ENCODE measurements at regions not wholly inside any gene's neighbourhood (a gene's known extent, or its start where the extent isn't known, plus 50 kb on each side); places are given as distances from the start of the nearest gene placed in this dataset.
"Not testable (repeated sequence)": the region's sequence is repeated elsewhere in the genome, so short reads cannot be mapped to it uniquely, and the experiment has no call there.

DNA sequence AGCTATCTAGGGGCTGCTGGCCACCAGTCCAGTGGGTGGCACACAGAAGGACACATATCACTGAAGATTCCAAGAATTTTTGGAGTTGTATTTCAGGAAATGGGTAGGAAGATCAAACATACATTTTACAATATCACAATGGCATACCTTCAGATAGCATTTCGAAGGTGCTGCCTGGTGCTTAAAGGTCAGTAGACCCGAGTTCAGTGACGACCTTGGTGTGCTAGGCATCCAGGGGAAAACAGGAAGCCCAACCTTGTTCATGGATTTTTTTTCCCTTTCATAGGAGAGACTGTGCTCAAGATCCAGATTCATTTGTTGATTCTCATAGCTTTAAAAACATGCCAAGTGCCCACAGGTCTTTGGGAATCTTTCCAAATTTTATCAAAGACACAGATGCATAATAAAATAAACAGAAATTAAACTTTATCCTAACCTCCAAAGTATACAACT is 51.0 kb upstream of the RCBTB2 start:
- no peak for DNase-seq

DNA sequence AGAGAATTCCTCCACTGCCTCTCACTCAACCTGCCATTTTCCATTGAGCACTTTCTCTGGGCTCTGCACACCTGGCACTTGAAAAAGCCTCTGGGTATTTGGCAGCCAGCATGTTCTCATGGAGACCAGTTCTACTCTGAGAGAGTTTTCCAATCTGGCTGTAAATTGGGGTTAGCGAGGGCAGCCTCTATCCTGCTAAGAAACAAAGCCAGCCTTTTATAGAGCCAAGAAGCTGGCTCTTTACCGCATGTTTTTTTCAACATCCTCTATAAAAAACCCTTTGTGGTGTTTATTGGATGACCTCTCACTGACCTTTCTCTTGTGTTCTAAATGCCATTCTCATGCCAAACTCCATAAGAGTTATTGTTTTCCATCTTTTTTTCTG is 52.6 kb upstream of the RCBTB2 start:
- DNase-seq = no peak

DNA sequence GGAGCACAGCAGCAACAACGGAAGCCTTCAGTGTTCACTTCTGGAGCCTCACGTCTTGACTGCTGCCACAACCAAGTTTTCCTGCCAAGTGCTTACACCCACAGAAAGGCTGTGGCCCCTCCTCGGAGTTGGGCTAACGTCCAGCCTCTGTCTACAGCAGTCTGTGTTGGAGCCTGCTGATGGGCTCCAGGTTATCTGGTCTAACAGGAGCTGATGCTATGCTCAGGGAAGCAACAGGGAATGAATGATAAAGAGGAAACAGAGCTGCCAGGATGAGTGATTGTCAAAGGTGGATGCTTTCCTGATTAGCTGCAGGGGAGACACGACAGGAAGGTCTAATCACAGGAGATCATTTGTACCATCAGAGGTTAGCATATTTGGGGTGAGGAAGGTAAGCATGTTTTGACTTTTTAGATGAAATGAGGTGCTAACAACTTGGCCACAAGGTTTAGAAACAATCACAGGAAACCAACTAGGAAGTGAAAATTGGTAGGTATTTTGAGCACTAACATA is 53.8 kb upstream of the RCBTB2 start:
- no peak for DNase-seq

GRCh38 chr13:48588120-48588519 is 55.2 kb upstream of the RCBTB2 start:
- DNase-seq = no peak

GRCh38 chr13:48590141-48590901 is 57.4 kb upstream of the RCBTB2 start:
- no peak for DNase-seq

GRCh38 chr13:48591124-48591872 is 58.4 kb upstream of the RCBTB2 start:
- not testable (repeated sequence) for DNase-seq

- no peak for DNase-seq
These were observed 59.2 kb upstream of the RCBTB2 start for GRCh38 chr13:48591889-48592687.

GRCh38 chr13:48592688-48593049 is 59.8 kb upstream of the RCBTB2 start:
- DNase-seq = no peak

DNA sequence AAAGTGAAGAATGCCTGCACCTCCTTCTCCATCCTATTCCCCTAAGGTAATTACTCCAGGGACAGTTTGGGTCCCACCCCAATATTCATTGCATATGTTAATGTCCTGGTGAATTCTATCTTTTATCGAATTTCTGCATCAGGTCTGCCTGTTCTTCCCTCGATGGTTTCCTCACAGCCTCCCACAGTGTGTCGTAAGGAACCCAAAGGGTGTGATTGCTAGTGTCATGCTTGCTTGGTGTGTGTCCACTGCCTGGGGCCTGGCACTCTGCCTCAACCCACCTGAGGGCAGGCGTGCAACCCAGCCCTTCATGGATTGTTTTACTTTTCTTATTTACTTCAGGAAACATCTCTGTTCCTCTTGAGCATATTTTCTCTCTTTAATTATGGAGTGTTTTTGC is 60.2 kb upstream of the CYSLTR2 start:
- no peak for DNase-seq

GRCh38 chr13:48594096-48594815 is 59.5 kb upstream of the CYSLTR2 start:
- DNase-seq = no peak

DNA sequence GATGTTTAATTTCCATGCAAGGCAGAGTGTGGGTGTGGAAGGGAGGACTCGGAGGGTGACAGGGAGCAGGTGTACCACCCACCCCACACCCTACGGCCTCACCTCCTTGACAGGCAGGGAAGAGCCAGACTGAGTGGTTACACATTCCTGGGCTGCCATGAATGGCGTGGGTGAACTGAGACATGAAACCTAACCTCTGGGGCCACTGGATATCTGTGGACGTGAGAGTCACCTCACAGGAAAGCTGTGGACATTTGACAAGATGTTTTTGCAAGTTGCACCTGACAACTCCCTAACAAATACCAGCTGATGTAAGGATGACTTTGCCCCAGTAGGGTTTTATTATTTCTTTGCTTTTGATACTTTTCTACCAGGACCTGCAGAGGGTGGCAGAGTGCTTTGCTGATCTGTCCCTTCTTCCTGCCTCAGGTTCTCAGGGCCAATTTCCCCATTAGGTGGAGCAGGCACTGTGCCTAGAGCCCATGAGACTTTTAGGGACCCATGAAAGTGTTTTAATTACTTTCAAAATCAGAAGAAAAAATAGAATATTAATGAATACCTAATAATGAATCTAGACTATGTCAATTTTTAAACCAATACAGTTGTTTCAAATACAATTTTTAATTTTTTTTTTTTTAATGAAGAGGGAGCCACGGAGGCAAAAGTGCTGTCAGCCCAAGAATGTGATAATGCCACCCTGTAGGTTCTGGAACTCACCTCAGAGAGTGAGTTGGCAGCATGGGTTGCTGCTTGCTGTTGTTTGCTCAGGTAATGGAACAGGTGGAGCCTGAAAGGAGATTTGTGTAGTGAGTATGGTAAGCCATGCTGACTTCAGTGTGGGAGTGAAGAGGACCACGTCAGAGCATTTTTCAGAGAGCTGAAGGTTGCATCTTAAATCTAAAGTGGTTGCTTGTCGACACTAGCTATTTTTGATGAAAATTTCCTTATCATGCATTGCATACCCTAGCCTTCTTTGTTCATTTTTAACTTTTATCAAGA is 58.0 kb upstream of the CYSLTR2 start:
- DNase-seq = peak; percentile 46 to 55

DNA sequence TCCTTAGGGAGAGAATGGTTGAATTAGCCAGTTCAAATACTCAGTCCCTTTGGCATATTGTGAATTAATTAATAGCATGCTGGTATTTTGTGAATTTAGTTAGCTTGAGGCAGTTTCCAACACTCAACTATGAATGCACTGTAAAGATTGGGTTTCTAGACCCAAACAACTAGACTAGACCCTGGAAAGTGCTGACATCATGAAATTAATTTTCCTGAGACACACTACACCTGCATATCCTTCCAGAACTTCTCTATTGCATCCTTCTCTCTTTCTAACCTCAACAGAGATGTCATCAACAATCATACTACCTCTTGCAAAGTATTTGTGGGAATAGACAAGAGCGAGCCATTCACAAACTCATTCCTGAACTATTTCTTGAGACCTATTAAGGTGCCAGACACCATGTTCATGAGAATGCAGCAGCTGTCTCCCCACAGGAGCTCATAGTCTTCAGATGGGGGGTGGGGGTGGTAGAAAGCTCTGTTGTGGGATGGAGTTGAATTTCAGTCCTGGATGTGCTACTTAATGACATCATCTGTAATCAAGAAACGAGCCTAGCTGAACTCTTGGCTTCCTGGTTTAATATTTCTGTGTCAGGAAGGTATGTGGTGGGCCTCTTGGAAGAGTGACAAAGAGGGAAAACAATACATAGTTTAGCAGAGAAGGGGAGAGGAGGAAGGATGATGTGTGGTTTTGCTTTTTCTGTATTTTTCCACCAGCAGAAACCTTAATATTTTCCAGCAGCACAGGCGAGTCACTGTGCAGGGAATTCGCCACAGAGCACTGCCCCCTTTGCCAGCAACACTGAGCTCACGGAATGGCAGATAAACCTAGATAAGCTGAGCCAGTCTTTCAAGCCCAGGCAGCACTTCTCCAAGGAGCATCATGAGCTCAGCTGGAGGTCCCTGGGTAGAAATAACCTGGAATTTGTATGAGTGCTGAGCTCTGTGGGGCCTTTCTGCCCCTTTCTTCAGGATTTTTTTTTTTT is 53.1 kb upstream of the CYSLTR2 start:
- DNase-seq = no peak

DNA sequence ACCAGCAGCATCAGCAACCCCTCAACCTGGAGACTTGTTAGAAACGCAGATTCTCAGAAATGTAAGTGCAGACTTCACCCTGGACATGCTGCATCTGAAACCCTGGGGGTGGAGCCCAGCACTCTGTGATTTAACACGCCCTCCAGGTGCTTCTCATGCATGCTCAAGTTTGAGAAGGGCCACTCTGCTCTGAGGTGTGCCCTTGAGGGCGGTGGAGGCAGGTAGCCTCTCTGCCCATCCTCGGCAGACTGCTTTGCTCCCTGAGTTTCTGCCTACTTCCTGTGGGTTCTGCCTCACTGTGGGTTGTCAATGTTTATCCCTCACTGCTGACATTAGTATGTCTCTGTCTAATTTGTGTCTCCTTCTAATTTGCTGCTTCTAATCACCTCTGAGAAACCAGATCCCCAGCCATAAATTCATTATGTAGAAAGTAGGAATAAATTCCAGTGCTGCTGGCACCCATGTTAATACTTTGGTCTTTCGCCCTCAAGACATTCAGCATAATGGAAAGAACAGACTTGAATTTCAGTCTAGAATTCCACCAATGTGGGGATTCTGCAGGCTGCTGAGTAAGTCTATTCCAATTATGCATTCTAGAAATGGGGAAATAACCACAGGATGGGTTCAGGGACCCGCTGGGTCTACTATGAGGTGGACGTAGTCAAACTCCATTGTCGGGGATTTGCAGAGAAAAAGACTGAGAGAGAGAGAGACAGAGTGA is 51.3 kb upstream of the CYSLTR2 start:
- DNase-seq = no peak

DNA sequence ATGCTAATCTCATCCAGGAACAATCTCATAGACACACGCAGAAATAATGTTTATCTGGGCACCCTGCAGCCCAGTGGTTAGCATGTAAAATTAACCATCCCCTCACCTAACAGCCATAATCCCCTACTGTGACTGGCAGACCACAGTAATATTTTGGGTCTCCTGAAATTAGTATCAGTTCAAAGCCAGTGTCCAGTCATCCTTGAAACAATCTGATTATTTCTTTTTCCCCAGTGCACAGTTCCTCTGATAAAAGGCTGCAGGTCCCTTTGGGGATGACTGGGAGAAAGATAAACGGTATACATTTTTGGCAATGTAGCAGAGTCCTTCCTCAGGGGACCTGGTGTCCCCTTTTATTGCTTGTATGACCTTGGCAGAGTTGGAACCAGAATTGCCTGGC is 50.4 kb upstream of the CYSLTR2 start:
- DNase-seq = no peak
